MM.1S (cell line): ENCODE measurements at regions not wholly inside any gene's neighbourhood (a gene's known extent, or its start where the extent isn't known, plus 50 kb on each side); places are given as distances from the start of the nearest gene placed in this dataset.
"Not testable (repeated sequence)": the region's sequence is repeated elsewhere in the genome, so short reads cannot be mapped to it uniquely, and the experiment has no call there.

Experiments used
- DNase-seq: peaks from one replicate; pipeline ENCODE4 v3.0.0-alpha.2; 2015
- H2AFZ ChIP-seq: fragments of 300-600 bp; sonication (generic); 2 replicates; pipeline ENCODE4 v1.6.0; 2016; ENCODE audit warnings: antibody characterized with exemption, low read length
- H3F3A ChIP-seq: fragments of 300-600 bp; sonication (generic); 2 replicates; pipeline ENCODE4 v1.6.1; 2016; ENCODE audit warnings: mild to moderate bottlenecking, antibody characterized with exemption, low read length, moderate library complexity, mixed read lengths; ENCODE audit not compliant: insufficient read depth
- H3K27ac ChIP-seq: fragments of 300-600 bp; sonication (generic); 2 replicates; pipeline ENCODE4 v1.5.1; 2016; ENCODE audit warnings: mild to moderate bottlenecking, low read length
- H3K27me3 ChIP-seq: fragments of 300-600 bp; sonication (generic); replicated peaks from 2 replicates; pipeline ENCODE4 v1.6.0; 2016; ENCODE audit warnings: low read length; ENCODE audit not compliant: insufficient read depth
- H3K36me3 ChIP-seq: fragments of 300-600 bp; sonication (generic); replicated peaks from 2 replicates; pipeline ENCODE4 v1.6.1; 2016; ENCODE audit warnings: mild to moderate bottlenecking, low read length, mixed read lengths; ENCODE audit not compliant: insufficient read depth
- H3K4me1 ChIP-seq: fragments of 300-600 bp; sonication (generic); 2 replicates; pipeline ENCODE4 v1.6.1; 2016; ENCODE audit warnings: low read length, mixed read lengths
- H3K4me2 ChIP-seq: fragments of 300-600 bp; sonication (generic); 2 replicates; pipeline ENCODE4 v1.6.0; 2016; ENCODE audit warnings: low read depth, low read length
- H3K4me3 ChIP-seq: fragments of 300-600 bp; sonication (generic); 2 replicates; pipeline ENCODE4 v1.5.1; 2016; ENCODE audit warnings: low read length, mixed read lengths
- H3K79me2 ChIP-seq: fragments of 300-600 bp; sonication (generic); 2 replicates; pipeline ENCODE4 v1.6.1; 2016; ENCODE audit warnings: mixed run types, low read length, mixed read lengths
- H3K9ac ChIP-seq: fragments of 300-600 bp; sonication (generic); 2 replicates; pipeline ENCODE4 v1.6.1; 2016; ENCODE audit warnings: low read length, mixed read lengths
- H3K9me2 ChIP-seq: fragments of 300-600 bp; sonication (generic); replicated peaks from 2 replicates; pipeline ENCODE4 v1.6.1; 2016; ENCODE audit warnings: mild to moderate bottlenecking, low read length, mixed read lengths; ENCODE audit not compliant: insufficient read depth
- H3K9me3 ChIP-seq: fragments of 300-600 bp; sonication (generic); replicated peaks from 2 replicates; pipeline ENCODE4 v1.6.1; 2016; ENCODE audit warnings: mild to moderate bottlenecking, low read length, mixed read lengths; ENCODE audit not compliant: insufficient read depth
- H4K20me1 ChIP-seq: fragments of 300-600 bp; sonication (generic); 2 replicates; pipeline ENCODE4 v1.6.1; 2016; ENCODE audit warnings: mild to moderate bottlenecking, low read length, moderate library complexity, mixed read lengths; ENCODE audit not compliant: insufficient read depth
- EZH2 ChIP-seq: fragments of 300-600 bp; sonication (generic); optimal IDR thresholded peaks from 2 replicates; pipeline ENCODE3; 2017; ENCODE audit warnings: low read depth, mild to moderate bottlenecking, antibody characterized with exemption, low read length, mixed read lengths
- EZH2phosphoT487 ChIP-seq: fragments of 300-600 bp; sonication (generic); IDR thresholded peaks from 2 replicates; pipeline ENCODE4 v1.6.1; 2018; ENCODE audit warnings: antibody characterized with exemption, low read length
- TF ChIP-seq, protein P1 (sequence below): fragments of 300-600 bp; sonication (generic); IDR thresholded peaks from 2 replicates; pipeline ENCODE4 v1.5.1; 2016; ENCODE audit warnings: antibody characterized with exemption, low read length, mixed read lengths

DNA sequence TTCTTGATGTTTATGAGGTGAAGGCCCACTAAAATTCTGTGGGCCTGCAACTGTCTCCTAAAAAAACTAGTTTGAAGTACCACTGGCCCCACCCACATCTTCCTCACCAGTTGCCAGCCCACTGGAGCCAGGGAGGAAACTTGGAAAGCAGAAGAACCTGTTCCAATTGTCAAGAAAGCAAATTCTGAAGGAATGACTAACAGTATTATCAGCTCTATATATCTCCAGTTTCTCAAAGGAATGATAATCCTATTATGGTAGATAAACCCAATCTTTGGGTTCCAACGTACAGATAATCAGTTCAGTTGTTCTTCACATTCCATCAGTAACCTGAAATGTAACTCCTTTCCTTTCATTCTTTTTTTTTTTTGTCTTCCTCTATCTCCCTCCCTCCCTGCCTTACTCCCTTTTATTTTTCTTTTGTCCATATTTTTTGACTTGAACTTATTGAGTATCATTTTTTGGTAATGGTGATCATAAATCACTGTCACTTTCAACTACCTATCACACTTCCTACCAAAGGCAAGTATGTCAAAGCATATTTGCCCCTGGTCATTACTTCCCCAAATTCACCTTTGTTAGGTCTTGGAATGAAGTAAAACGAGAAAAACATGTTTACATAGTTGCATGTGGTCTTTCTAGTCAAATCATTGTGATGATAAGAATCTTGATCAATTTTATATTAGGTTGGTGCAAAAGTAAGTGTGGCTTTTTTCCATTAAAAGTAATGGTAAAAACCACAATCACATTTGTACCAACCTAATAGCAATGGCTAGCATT is 943.4 kb downstream of the TTLL7 start:
- H3K4me2 ChIP-seq = no peak overlapping the region

DNA sequence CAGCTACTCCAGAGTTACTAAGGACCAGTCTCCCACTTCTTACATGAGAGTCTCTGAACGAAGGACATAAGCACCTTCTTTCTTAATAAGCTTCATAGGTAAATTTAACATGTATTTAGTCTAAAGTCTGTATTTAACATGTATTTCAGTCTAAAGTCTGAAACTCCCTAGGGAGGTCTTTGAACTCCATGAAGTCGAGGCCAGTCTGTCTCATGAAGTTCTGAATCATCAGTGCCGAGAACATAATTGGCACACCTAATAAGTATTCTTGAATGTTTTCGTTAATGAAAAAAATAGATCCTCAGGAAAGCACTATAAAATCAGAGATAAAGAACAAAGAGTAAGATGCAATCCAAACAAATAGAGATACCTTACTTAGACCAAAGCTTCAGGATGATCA is 945.5 kb downstream of the TTLL7 start:
- Histone ChIP-seq H3K4me3 (no peak overlapping the region), H3K9ac (no peak overlapping the region), H3K27me3 (no peaks in the 10 kb centered on the region), H3F3A (no peaks in the 10 kb centered on the region), H3K9me2 (no peaks in the 10 kb centered on the region), H3K4me2 (no peak overlapping the region), H4K20me1 (no peaks in the 10 kb centered on the region), H2AFZ (no peak overlapping the region), H3K4me1 (no peaks in the 10 kb centered on the region), H3K27ac (no peak overlapping the region), H3K79me2 (no peaks in the 10 kb centered on the region), H3K36me3 (no peaks in the 10 kb centered on the region), H3K9me3 (no peaks in the 10 kb centered on the region)
- no peak for DNase-seq
- TF ChIP-seq EZH2 = no peak
- TF ChIP-seq, protein P1, sequence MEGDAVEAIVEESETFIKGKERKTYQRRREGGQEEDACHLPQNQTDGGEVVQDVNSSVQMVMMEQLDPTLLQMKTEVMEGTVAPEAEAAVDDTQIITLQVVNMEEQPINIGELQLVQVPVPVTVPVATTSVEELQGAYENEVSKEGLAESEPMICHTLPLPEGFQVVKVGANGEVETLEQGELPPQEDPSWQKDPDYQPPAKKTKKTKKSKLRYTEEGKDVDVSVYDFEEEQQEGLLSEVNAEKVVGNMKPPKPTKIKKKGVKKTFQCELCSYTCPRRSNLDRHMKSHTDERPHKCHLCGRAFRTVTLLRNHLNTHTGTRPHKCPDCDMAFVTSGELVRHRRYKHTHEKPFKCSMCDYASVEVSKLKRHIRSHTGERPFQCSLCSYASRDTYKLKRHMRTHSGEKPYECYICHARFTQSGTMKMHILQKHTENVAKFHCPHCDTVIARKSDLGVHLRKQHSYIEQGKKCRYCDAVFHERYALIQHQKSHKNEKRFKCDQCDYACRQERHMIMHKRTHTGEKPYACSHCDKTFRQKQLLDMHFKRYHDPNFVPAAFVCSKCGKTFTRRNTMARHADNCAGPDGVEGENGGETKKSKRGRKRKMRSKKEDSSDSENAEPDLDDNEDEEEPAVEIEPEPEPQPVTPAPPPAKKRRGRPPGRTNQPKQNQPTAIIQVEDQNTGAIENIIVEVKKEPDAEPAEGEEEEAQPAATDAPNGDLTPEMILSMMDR = no peak
- no peak for TF ChIP-seq EZH2phosphoT487

More for the DNA sequence above, 943.4 kb downstream of the TTLL7 start:
- no peak for DNase-seq
- no peaks in the 10 kb centered on the region for H4K20me1 ChIP-seq
- H3F3A ChIP-seq = no peaks in the 10 kb centered on the region
- H3K4me3 ChIP-seq = no peak overlapping the region
- H2AFZ ChIP-seq = no peak overlapping the region
- no peaks in the 10 kb centered on the region for H3K36me3 ChIP-seq
- no peaks in the 10 kb centered on the region for H3K9me2 ChIP-seq
- H3K9ac ChIP-seq = no peak overlapping the region
- no peaks in the 10 kb centered on the region for H3K79me2 ChIP-seq
- no peaks in the 10 kb centered on the region for H3K27me3 ChIP-seq
- TF ChIP-seq EZH2phosphoT487 (no peak), EZH2 (no peak)
- TF ChIP-seq, protein P1 = no peak
- H3K9me3 ChIP-seq = no peaks in the 10 kb centered on the region
- H3K27ac ChIP-seq = no peak overlapping the region
- H3K4me1 ChIP-seq = no peaks in the 10 kb centered on the region

DNA sequence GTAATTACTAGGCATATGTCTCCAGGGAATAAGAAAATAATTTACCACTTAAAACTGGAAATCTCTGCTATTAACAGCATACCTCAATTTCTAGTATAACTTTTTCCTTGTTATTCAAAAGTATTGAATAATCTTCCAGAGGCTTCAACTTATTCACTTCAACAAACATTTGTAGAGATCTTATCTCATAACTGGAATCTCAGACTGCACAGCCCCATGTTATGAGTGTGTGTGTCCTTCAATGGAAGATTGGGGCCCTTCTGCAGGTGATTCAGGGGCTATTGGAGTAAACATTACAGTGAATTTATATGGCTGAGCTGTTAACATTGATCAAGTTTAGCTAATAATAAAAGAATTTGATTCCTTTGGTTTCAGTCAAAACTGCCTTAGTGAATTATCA is 946.1 kb downstream of the TTLL7 start:
- no peaks in the 10 kb centered on the region for H4K20me1 ChIP-seq
- H2AFZ ChIP-seq = no peak overlapping the region
- no peaks in the 10 kb centered on the region for H3K4me1 ChIP-seq
- TF ChIP-seq EZH2phosphoT487 (no peak), EZH2 (no peak)
- TF ChIP-seq, protein P1 = no peak
- H3K36me3 ChIP-seq = no peaks in the 10 kb centered on the region
- DNase-seq = no peak
- no peak overlapping the region for H3K9ac ChIP-seq
- no peaks in the 10 kb centered on the region for H3K9me2 ChIP-seq
- H3F3A ChIP-seq = no peaks in the 10 kb centered on the region
- H3K27ac ChIP-seq = no peak overlapping the region
- no peaks in the 10 kb centered on the region for H3K9me3 ChIP-seq
- no peak overlapping the region for H3K4me2 ChIP-seq
- no peaks in the 10 kb centered on the region for H3K27me3 ChIP-seq
- no peak overlapping the region for H3K4me3 ChIP-seq
- H3K79me2 ChIP-seq = no peaks in the 10 kb centered on the region

DNA sequence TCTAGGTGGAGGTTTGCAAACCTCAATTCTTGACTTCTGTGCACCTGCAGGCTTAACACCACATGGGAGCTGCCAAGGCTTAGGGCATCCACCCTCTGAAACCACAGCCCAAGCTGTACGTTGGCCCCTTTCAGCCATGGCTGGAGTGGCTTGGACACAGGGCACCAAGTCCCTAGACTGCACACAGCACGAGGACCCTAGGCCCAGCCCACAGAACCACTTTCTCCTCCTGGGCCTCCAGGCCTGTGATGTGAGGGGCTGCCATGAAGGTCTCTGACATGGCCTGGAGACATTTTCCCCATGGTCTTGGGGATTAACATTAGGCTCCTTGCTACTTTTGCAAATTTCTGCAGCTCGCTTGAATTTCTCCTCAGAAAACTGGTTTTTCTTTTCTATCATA is 947.9 kb downstream of the TTLL7 start:
- not testable (repeated sequence) for H3K9ac ChIP-seq

More for the DNA sequence above, 947.9 kb downstream of the TTLL7 start:
- H3K4me1 ChIP-seq, H4K20me1 ChIP-seq, H3K4me2 ChIP-seq, H2AFZ ChIP-seq, H3F3A ChIP-seq, DNase-seq, H3K79me2 ChIP-seq, H3K27ac ChIP-seq, H3K4me3 ChIP-seq, H3K36me3 ChIP-seq, H3K27me3 ChIP-seq, H3K9me3 ChIP-seq, H3K9me2 ChIP-seq: not testable (repeated sequence)
